ENCODE measurements at regions not wholly inside any gene's neighbourhood (a gene's known extent, or its start where the extent isn't known, plus 50 kb on each side); places are given as distances from the start of the nearest gene placed in this dataset.

GRCh38 chr21:16377120-16377658 is 647.4 kb downstream of the USP25 start:
- no peak for DNase-seq

GRCh38 chr21:16377857-16378256 is 648.1 kb downstream of the USP25 start:
- no peak for DNase-seq

- no peak for DNase-seq
Observed at GRCh38 chr21:16378525-16378924, 648.7 kb downstream of the USP25 start.

DNA sequence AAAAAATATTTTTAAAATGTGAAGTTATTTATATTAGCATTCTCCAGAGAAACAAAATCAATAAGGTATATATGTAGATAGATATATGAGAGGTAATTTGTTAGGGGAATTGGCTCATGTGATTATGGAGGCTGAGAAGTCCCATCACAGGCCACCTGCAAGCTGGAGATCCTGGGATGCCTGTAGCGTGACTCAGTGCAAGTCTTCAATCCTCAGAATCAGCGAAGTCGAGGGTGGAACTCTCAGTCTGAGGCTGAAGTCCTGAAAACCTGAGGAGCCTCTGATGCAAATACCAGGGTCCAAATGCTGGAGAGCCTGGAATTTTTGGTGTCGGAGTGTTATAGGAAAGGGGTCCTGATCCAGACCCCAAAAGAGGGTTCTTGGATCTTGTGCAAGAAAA is 658.5 kb downstream of the USP25 start:
- DNase-seq, result no peak

- no peak for DNase-seq
Observed at GRCh38 chr21:16388911-16389560, 659.3 kb downstream of the USP25 start.

DNA sequence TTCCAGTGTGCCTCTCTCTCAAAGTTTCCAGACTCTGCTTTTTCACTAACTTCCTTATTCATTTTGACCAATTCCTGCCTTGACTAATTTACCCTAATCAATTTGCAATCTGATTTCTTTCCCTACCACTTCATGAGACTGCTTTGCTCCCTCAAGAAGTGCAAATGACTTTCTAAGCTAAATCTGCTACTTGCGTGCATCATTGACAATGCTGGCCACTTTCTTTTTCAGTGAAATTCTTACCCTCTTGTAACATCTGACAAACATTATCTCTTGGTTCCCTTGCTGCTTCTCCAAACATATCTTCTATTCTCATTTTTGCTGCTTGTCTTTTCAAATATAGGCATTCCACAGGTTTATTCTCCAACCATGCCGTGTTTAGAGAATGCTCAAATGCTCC is 659.9 kb downstream of the USP25 start:
- DNase-seq, result no peak

DNA sequence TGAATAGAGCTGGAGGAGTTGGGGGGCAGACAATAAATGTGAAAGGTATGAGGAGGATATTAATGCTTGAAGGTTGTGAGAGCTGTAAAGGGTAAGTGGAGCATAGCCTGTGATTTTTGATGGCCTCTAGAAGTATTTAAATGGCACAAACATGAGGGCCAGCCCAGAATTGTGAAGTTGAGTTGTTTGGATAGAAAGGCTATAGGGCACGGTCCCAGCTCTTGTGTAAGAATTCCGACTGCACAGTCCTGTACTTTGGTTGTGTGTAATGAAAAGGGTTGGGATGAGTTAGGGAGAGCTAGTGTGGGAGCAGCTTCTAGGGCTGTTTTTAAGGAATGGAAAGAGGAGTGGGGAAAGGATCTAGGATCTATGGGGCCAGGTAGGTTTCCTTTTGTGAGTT is 665.5 kb downstream of the USP25 start:
- no peak for DNase-seq

DNA sequence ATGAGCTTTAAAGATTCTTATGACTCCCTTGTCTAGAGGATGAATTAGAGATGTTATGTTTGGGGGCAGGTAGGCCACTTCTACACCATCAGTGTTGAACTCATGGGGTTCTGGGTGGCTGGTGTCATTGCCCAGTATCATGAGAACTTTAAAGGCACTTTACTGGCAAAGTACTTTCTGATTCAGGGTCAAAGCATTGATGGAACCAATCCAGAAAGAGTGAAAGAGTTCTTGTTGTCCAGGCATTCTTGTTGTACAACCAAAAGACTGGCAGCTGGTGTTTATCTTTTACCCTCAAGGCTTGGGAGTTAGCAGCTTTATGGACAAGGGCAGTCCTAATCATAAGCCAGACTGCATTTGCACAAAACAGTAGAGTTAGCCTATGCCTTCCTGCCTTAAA is 673.0 kb downstream of the USP25 start:
- DNase-seq, result peak; percentile 58

DNA sequence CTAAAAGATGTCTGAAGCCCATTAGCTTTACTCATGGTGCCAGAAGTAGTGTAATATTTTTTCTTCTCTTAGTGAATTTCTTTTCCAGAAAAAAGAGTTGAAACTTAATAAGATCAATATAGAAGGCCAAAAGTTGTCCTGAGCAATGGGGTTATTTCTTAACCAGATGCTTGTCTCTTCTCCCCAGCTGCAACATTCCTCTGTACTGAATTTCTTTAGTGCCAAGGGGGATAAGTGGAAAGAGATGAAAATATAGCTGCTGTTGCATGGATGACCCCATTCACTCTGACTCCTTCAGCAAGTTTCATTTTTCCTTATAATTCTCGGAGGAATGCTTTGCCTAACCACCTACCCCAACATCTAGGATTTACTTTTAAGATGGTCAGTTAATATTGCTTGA is 675.0 kb downstream of the USP25 start:
- DNase-seq, result no peak

DNA sequence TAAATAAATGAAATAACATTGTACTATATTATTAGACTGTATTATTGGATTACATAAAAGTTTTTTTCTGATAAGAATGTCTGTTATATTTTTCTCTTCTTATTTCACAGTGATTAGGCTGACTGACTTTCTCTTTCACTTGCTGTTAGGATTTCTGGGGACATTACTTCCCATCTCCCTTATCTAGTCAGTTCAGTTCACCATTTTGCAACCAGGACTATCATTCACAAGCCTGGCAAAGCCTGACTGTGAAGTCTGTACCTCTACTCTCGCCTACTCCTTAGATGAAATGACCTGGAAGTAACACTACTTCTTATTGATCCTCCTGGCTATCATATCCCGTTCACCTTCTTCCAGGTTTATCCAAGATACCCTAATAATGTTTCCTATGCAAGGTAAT is 676.6 kb downstream of the USP25 start:
- peak; percentile 87 for DNase-seq

DNA sequence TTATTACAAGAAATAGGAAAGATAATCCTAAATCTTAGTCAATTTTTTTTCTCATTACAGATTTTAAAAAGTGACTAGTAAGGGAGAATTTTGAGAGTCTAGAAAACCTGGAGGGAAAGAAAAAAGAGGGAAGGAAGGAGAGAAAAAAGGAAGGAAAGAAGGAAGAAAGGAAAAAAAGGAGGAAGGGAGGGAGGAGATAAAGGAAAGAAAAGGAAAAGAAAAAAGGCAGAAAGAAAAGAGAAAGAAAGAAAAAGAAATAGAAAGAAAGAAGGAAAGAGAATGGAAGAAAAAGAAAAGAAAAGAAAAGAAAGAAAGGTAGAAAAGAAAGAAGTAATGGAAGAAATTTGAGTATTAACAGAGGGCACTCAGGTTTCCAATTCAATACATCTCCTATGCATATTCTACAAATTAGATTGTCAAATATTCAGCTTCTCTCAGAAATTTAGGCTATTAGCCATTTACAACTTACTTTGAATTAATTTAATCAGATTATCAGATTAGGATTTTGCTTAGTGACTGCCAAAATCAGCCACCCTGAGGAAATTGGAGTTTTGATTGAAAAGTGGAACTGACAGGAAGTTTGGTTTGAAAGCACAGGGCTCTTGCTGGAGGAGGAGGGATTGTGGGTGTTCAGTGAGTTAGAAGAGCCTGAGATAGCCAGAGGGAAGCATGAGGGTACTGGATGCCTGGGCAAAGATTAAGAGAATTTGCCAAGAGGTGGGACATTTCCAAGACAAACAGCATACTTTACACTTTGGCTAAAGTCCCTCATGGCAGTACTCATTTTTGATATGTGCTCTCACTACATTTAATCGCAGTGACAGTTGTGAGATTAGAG is 677.8 kb downstream of the USP25 start:
- peak; percentile 59 for DNase-seq

GRCh38 chr21:16408280-16408679 is 678.5 kb downstream of the USP25 start:
- DNase-seq, result no peak

- no peak for DNase-seq
Observed at GRCh38 chr21:16409352-16409751, 679.6 kb downstream of the USP25 start.

DNA sequence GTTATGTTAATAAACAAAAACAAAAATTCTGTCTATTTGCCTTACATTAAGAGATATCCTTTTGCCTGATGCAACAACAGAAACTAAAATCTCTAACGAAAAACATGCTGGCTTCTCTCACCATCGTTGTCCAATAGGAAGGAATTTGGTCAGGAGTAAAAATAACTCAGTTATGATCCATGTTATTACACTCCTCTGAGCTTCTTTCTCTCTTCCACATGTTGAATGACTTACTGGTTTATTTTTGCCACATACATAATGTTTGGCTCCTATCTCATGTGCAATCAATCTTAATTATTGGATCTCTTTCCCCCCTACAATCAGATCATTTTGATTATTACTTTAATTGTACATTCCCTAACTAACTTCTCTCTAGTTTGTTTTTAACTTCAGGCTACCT is 688.4 kb downstream of the USP25 start:
- DNase-seq, result peak; percentile 70

DNA sequence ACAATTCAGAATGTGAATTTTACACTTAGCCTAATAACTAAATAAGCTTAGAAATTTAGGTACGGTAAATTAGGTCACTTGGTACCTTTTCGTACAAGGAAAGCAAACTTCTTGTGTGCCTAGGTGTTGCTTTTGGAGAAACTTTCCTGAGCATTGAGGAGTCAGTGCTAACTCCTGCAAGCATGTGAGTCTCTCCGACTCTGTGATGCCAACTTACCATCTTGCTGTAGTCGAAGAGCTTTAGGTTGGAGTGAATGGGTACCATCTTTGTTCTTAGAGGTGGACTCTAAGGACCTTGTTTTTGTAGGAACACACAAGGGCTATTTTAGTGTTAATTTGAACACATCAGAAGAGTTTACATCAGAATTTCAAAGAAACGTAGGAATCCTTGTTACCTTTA is 688.9 kb downstream of the USP25 start:
- DNase-seq, result peak; percentile 52

GRCh38 chr21:16419188-16419921 is 689.6 kb downstream of the USP25 start:
- DNase-seq, result peak; percentile 92

- peak; percentile 72 for DNase-seq
Observed at GRCh38 chr21:16420031-16420724, 690.4 kb downstream of the USP25 start.

DNA sequence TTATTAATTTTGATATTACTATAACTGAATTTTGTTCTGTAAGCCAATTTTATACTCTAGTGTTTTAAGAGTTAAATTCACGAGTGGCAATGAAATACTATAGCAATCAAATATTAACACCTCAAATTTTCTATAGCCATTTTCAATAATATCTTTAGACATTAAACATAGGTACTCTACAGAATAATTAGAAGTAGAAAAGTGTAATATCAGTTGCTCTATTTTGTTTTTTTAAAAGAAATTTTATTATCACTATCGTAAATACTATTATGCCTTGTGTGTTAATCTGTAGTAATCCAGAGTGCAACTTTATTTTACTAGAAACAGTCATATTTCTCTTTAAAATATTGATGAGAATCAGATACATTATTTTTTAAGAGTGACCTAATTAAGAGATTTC is 691.2 kb downstream of the USP25 start:
- DNase-seq, result no peak

DNA sequence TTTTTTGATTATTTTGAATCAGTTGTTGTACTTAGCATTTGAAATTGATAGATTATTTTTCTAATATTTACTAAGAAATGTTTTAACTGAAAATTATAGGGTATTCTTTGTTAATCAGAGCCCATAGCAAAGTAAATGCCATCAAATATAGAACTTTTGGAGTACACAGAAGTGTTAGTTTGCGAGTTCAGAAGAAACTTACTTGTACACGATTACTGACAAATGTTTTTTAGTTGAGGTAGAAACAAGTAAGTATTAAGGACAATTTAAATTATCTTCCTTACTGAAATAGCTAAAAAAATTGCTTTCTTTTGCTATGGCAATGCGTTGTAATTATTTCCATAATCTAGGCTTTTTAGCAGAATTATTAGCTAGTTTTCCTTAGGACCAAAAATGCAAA is 692.2 kb downstream of the USP25 start:
- no peak for DNase-seq

- DNase-seq, result peak; percentile 17
Observed at GRCh38 chr21:16422702-16423101, 692.9 kb downstream of the USP25 start.

DNA sequence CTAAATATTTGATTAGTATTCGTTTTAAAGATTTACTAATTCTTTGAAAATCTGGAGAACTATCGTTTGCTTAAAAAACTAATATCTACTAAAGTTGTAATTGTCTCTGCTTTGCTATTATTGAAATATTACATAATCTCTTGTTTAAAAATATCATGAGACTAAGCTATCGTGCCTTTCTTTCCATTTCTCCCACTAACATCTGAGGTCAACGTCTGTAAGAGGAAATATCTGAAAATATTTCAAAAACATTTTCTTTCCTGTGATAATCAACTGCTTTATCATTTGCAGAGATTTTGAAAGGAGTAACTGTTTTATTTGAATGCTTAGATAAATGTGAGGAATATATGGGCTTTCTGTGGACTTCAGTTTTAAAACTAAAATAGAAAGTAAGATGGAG is 694.1 kb downstream of the USP25 start:
- no peak for DNase-seq

- peak; percentile 27 for DNase-seq
Observed at GRCh38 chr21:16424331-16424751, 694.6 kb downstream of the USP25 start.

- no peak for DNase-seq
Observed at GRCh38 chr21:16425376-16425775, 695.6 kb downstream of the USP25 start.
